Body of pancreas (tissue), 4 donors: ENCODE measurements at regions not wholly inside any gene's neighbourhood (a gene's known extent, or its start where the extent isn't known, plus 50 kb on each side); places are given as distances from the start of the nearest gene placed in this dataset.

Experiments used
- POLR2A ChIP-seq, 3 donors: fragments of 450-650 bp; IDR thresholded peaks; one replicate each; pipeline ENCODE4 v1.6.1; 2016; ENCODE audit warnings: antibody characterized with exemption in 3 of 3, mild to moderate bottlenecking in 2 of 3
- TF ChIP-seq, protein P1 (sequence below), 7 experiments: fragments of 450-650 bp in 4 of 7; fragments of 200-600 bp in 3 of 7; sonication (generic) in 3 of 7; IDR thresholded peaks; one replicate each; pipeline ENCODE4 v1.5.1; 2016 to 2019; ENCODE audit warnings: antibody characterized with exemption in 7 of 7

DNA sequence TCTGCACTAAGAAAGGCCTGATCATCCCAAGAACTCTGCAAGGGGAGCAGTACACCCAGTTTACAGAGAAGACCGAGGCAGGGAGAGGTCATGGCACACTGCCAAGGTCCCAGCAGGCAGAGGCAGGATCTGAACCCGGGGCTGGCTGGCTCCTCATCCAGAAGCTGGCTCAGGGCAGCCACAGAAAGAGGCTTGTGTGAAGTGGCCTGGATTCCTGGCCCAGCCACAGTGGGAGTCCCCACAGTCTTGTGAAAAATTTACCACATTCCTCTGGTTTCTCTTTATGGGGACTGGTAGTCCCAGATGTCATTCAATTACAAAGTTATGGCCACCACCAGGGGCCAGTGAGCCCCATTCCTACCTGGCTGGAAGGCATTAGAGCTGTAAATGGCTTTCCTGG, 440.5 kb downstream of the MIAT start:
- TF ChIP-seq, protein P1, sequence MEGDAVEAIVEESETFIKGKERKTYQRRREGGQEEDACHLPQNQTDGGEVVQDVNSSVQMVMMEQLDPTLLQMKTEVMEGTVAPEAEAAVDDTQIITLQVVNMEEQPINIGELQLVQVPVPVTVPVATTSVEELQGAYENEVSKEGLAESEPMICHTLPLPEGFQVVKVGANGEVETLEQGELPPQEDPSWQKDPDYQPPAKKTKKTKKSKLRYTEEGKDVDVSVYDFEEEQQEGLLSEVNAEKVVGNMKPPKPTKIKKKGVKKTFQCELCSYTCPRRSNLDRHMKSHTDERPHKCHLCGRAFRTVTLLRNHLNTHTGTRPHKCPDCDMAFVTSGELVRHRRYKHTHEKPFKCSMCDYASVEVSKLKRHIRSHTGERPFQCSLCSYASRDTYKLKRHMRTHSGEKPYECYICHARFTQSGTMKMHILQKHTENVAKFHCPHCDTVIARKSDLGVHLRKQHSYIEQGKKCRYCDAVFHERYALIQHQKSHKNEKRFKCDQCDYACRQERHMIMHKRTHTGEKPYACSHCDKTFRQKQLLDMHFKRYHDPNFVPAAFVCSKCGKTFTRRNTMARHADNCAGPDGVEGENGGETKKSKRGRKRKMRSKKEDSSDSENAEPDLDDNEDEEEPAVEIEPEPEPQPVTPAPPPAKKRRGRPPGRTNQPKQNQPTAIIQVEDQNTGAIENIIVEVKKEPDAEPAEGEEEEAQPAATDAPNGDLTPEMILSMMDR (IDR thresholded peaks at IDR 0.05): no peak
- no peak for TF ChIP-seq POLR2A (IDR thresholded peaks at IDR 0.05)
